Left renal cortex interstitium (tissue), 4 donors: ENCODE measurements at regions not wholly inside any gene's neighbourhood (a gene's known extent, or its start where the extent isn't known, plus 50 kb on each side); places are given as distances from the start of the nearest gene placed in this dataset.
A peak's percentile ranks its signal among the peaks of the same experiment; 100 is the strongest.

Experiments
- DNase-seq, 4 donors: peaks; one replicate each; pipeline ENCODE4 v3.0.0-alpha.2; 2013; ENCODE audit warnings: low read depth in 4 of 4, low spot score in 2 of 4, missing footprints in 1 of 4

- DNase-seq = no peak
These were observed 291.6 kb upstream of the FAM98A start for GRCh38 chr2:33890686-33891085.

DNA sequence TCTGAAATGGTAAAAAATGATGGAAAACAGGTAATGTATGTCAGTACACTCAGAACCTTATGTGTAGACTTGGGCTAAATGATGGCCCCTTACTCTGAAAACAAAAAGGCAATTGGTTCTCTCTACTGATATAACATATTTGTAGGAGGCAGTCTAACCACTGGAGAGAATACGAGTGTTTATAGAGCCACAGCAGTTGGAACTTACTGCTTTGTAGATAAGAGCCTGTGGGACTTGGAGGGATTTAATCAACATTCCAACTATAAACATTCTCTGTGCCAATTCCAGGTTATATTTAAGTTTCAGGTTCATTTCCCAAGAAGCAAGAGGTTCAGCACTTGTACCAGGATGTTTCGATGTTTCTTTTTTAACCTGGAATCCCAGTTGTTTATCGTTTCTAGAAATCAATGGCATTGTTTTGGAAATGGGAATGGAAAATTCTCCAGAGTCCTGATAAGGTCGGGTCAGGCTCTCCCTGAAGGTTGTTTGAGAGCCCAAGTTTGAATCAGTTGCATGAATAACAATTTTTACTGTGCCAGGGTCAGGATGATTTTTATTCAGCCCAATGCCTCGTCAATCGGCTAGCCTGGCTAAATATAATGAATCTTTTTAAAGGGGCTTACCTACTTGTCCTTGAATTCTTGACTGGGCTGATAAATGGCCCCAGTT lies 278.4 kb upstream of the FAM98A start:
- no peak for DNase-seq

DNA sequence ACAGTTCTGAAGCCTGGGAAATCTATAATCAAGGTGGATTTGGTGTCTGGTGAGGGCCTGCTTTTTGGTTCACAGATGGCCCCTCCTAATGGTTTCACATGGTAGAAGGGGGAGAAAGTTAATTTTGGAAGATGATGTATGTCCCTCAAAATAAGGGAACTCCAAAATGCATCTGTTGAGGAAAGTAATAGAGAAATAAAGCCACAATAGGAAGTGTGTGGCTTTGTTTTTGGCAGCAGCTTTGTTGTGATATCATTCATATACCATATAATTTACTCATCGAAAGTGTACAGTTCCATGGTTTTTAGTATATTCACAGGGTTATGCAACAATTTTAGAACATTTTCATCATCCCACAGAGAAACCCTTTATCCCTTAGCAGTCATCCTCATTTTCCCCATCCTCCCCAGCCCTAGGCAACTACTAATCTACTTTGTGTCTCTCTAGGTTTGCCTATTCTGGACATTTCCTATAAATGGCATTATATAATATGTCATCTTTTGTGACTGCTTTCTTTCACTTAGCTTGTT lies 274.0 kb upstream of the FAM98A start:
- DNase-seq = no peak

- DNase-seq = peak in 1 of 4 donors; percentile 3
These were observed 260.8 kb upstream of the FAM98A start for GRCh38 chr2:33859811-33860461.

GRCh38 chr2:33859176-33859575 lies 260.1 kb upstream of the FAM98A start:
- DNase-seq = no peak

DNA sequence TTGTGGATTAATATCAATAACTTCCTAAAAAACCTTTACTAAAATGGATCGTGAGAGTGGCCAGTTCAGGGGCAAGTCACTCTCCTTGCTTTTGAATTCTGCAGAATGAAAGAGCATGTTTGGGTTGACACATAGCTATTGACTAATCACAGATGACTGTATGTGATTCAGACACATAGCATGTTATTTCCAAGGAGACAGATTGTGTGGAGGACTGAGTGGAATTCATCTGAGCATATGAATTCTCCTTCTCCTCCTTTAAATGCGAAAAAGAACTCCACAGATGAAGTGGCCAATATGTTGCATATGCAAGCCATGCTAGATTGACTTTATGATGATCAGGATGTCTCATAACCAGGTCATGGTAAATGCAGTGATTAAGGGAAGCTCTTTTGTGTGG lies 249.4 kb upstream of the FAM98A start:
- no peak for DNase-seq

DNA sequence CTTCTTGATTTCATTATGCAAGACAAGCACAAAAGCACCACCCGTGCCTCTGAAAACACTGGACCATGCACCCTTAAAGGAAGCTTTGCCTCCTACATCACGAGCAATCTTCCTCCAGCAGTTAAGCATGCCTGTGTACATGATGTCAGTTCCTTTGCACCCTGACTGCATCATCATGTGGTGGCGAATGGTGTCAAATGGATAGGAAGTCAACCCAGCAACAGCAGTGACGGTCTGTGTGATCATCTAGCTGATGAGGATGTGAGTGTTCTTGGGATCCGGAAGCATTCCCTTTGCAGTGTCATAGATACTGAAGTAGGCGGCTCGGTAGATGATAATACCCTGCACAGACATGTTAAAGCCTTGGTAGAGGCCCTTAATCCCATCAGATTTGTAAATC lies 240.7 kb upstream of the FAM98A start:
- no peak for DNase-seq

- no peak for DNase-seq
These were observed 237.5 kb upstream of the FAM98A start for GRCh38 chr2:33836628-33837027.

GRCh38 chr2:33835911-33836310 lies 236.8 kb upstream of the FAM98A start:
- no peak for DNase-seq

DNA sequence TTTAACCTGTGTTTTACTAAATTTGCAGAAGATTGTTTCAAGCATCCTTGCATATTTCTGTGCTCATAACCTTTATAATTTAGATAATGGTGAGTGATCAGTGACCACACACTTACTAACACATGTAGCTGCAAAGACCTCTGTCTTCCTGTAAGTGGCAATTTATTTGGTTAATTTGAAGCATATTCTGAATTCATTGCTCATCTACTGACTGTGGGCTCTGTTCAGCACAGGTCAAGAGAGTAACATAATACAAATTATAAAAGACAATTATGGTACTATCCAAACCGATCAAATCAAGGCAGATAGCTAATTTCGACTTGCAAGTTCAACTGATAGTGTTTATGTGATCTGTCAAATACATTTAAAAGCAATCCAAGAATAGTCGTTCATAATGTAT lies 223.9 kb upstream of the FAM98A start:
- DNase-seq = no peak

DNA sequence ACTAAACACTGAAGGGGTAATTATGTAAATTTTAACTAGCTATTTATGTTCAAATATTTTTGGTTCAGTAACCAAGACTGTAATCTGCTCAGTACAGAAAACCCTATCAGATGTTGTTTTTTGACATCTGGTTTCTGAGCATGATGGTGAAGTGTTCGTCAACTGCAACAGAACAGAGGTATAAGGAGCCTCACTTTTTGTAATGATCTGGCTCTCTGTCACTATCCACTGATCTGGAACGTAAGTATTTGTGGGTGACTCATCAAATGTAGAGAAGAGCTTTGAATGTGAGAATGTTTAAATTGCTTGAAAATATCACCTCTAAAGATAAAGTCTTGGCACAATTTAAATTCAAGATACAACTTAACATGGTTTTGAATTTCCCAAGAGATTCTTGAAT lies 213.6 kb upstream of the FAM98A start:
- DNase-seq = no peak

DNA sequence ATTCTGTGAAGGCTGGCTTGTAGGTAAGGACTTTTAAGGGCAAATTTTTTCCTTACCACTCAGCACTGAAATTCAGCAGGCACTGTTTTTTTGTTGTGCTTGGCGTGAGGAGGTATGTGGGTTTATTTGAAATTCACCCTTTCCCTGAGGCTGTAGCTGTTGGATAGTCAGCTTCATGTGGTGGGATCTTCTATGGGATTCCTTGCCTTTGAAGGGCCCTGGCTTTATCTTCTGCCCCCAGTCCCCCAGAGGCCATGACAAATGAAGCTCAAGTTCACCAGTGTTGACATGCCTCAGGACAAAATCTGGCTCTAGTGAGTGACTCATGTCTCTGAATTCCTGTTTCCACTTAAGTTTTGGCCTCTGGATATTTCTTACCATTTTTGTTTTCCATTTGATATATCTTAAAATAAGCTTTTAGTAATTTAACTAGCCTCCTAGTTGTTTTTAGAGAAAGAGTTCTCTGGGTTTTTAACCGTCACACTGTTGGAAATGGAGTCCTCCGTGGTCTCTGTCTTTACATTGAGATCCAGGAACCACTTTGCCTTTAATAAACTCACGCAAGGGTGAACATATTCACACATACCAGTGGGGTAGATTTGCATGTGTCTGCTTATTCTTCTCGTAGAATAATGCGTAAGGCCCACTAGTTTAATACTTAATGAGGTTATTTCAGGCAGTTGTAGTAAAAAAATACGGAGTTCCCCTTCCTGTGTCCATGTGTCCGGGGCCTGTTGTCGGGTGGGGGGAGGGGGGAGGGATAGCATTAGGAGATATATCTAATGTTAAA lies 211.1 kb upstream of the FAM98A start:
- DNase-seq = no peak

DNA sequence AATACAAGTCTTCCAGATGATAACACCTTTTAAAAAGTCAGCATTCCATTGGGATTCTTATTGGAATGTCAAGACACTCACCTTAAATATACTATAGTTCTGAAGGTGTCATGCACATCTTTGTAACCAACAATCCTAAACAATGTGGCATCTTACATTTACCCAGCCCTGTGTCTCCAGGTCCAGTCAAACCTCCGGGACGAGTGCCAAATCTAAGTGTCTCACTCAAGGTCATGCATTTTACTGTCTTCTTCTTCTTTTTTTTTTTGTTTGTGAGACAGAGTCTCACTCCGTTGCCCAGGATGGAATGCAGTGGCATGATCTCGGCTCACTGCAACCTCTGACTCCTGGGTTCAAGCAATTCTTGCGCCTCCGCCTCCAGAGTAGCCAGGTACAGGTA lies 206.9 kb upstream of the FAM98A start:
- DNase-seq = no peak

DNA sequence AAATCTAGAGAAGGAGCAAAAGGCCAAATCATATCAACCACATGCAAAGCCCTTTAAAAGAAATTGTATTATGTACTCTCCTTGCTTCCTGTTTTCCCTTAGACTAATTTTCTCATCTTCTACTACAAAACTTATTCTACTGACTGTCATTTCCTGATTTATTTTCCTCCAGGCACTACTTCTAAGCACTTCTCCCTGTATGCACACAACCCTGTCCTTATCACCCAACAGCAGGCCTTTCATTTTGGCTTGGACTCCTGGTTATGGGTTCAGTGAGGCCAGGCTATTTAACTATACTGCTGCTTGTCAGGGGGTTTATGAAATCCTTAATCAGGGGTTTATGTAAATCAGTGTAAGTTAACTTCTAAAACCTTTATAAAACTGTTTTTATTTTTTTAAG lies 205.1 kb upstream of the FAM98A start:
- no peak for DNase-seq

DNA sequence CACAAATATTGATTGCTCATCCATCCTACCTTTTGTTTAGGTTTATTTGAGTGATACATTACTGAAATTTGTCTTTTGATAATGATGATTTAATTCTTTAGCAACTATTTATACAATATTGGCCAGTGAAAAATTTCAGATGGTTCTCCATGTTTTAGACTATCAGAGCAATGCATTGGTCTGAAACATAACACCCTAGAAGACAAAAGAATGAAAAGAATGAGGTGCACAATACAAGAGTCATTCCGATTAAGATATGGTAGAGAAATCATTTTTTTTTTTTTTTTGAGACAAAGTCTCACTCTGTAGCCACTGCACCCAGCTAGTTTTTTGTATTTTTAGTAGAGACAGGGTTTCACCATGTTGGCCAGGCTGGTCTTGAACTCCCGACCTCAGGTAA lies 197.4 kb upstream of the FAM98A start:
- no peak for DNase-seq

DNA sequence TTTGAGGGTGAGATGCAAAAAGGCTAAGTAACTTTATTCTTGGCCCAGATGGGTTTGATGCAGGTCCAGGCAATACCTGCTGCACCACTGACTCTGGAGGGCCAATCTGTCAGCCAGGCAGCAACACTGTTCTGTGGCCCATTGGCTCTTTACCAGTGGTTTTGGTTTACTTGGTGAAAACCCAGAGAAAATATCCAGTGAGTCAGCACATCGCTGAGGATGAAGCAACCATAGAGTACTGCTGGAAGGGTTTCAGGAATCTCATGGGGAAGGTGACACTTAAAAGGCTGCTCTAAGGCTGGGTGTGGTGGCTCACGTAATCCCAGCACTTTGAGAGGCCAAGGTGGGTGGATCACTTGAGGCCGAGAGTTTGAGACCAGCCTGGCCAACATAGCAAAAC lies 192.5 kb upstream of the FAM98A start:
- no peak for DNase-seq

DNA sequence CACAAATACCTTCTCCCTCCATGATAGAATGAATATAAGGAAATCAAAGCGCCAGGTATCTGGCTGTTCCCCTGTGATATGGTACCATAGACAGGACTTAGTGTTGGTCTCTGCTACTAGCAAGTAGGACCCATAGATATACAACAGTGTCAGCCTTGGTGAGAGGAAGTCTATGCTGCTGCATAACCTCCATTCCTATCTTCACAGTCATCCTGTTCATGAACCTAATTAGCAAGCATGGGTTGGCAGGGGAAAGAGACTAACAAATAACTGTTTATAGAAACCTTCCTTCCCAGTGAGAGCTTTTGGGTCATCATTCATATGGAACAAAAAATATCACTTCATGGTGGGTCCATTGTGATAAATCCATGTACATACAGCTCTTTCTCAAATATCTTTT lies 188.9 kb upstream of the FAM98A start:
- no peak for DNase-seq

DNA sequence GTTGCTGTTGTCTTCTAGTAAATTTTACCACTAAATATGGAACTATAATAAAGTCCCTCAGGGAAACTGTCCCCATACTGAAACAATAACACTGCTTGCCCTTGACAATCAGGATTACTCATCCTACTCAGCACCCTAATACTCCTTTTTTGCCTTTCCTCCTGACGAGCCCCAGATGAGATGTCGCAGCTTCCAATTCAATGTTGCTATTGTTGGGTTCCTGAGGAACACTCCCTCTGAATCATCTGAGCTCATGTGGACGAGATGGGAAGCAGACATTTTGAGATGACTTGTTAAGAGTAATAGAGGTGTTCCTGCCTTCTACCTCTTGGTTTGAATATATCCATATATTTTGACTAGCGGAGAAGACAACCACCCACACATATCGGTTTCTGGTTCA lies 187.8 kb upstream of the FAM98A start:
- DNase-seq = no peak

GRCh38 chr2:33785201-33786106 lies 186.4 kb upstream of the FAM98A start:
- DNase-seq = no peak

DNA sequence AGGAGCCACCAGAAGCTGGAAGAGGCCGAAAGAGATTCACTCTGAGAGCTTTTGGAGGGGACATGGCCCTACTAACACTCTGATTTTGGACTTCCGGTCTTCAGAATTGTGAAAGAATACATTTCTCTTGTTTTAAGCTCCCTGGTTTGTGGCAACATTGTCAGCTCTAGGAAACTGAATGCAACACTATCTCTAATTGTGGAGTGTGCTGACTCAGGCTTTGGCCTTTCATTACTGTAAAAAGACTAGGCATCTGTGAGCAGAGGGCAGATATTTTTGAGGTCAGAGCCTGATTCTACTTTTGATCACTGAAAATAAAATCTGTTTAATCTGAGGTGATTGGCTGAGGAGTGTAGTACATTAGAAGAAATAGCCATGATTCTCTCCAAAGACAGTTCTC lies 185.4 kb upstream of the FAM98A start:
- no peak for DNase-seq
